DOHH2 (cell line): ENCODE measurements at regions not wholly inside any gene's neighbourhood (a gene's known extent, or its start where the extent isn't known, plus 50 kb on each side); places are given as distances from the start of the nearest gene placed in this dataset.

Experiments
- EZH2phosphoT487 ChIP-seq: fragments of 200-600 bp; sonication (generic); IDR thresholded peaks from 2 replicates; pipeline ENCODE4 v1.6.1; 2017; ENCODE audit warnings: borderline replicate concordance, mild to moderate bottlenecking, antibody characterized with exemption, low read length, moderate library complexity, mixed read lengths
- TF ChIP-seq, protein P1 (sequence below): fragments of 200-600 bp; sonication (generic); IDR thresholded peaks from one replicate; pipeline ENCODE4 v1.5.1; 2014; ENCODE audit warnings: antibody characterized with exemption, mild to moderate bottlenecking, low read depth, low read length; ENCODE audit not compliant: poor library complexity, severe bottlenecking

DNA sequence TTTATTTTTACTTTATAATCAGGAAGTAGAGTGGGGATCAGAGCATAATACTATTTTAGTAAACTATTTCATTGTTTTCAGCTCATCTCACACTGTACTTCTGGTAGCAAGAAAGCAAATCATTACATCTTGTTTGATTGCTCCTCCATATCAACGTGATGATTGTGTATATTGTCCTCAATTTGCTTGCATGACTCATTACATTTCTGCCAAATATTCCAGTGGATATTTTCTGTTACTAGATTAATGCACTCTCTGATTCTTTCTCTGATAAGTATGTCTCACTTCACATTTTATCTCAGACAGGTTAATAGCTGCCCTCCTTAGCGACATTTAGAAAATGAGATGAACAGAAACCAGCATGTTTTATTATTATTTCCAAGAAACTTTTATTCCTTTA is 1145.3 kb downstream of the OTOL1 start:
- TF ChIP-seq EZH2phosphoT487: no peak
- TF ChIP-seq, protein P1, sequence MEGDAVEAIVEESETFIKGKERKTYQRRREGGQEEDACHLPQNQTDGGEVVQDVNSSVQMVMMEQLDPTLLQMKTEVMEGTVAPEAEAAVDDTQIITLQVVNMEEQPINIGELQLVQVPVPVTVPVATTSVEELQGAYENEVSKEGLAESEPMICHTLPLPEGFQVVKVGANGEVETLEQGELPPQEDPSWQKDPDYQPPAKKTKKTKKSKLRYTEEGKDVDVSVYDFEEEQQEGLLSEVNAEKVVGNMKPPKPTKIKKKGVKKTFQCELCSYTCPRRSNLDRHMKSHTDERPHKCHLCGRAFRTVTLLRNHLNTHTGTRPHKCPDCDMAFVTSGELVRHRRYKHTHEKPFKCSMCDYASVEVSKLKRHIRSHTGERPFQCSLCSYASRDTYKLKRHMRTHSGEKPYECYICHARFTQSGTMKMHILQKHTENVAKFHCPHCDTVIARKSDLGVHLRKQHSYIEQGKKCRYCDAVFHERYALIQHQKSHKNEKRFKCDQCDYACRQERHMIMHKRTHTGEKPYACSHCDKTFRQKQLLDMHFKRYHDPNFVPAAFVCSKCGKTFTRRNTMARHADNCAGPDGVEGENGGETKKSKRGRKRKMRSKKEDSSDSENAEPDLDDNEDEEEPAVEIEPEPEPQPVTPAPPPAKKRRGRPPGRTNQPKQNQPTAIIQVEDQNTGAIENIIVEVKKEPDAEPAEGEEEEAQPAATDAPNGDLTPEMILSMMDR: no peak
